ENCODE measurements at regions not wholly inside any gene's neighbourhood (a gene's known extent, or its start where the extent isn't known, plus 50 kb on each side); places are given as distances from the start of the nearest gene placed in this dataset.

GRCh38 chr1:195576641-195577040 lies 1031.6 kb downstream of the KCNT2 start:
- DNase-seq (ENCODE audit: low read depth in 2 of 3, low spot score in 1 of 3), result no peak

GRCh38 chr1:195574511-195574910 lies 1033.7 kb downstream of the KCNT2 start:
- no peak for DNase-seq (ENCODE audit: low read depth in 2 of 3, low spot score in 1 of 3)

- no peak for DNase-seq (ENCODE audit: low read depth in 2 of 3, low spot score in 1 of 3)
Observed at GRCh38 chr1:195569934-195570333, 1038.3 kb downstream of the KCNT2 start.

- no peak for DNase-seq (ENCODE audit: low read depth in 2 of 3, low spot score in 1 of 3)
Observed at GRCh38 chr1:195568389-195568788, 1039.9 kb downstream of the KCNT2 start.

- DNase-seq (ENCODE audit: low read depth in 2 of 3, low spot score in 1 of 3), result no peak
Observed at GRCh38 chr1:195562074-195562473, 1046.2 kb downstream of the KCNT2 start.

- DNase-seq (ENCODE audit: low read depth in 2 of 3, low spot score in 1 of 3), result no peak
Observed at GRCh38 chr1:195550071-195550862, 1058.0 kb downstream of the KCNT2 start.

- no peak for DNase-seq (ENCODE audit: low read depth in 2 of 3, low spot score in 1 of 3)
Observed at GRCh38 chr1:195530961-195531360, 1077.3 kb downstream of the KCNT2 start.

GRCh38 chr1:195529881-195530280 lies 1078.4 kb downstream of the KCNT2 start:
- no peak for DNase-seq (ENCODE audit: low read depth in 2 of 3, low spot score in 1 of 3)

- DNase-seq (ENCODE audit: low read depth in 2 of 3, low spot score in 1 of 3), result no peak
Observed at GRCh38 chr1:195520757-195521156, 1087.5 kb downstream of the KCNT2 start.

- DNase-seq (ENCODE audit: low read depth in 2 of 3, low spot score in 1 of 3), result no peak
Observed at GRCh38 chr1:195516036-195516435, 1092.2 kb downstream of the KCNT2 start.

GRCh38 chr1:195511501-195511900 lies 1096.7 kb downstream of the KCNT2 start:
- no peak for DNase-seq (ENCODE audit: low read depth in 2 of 3, low spot score in 1 of 3)

- no peak for DNase-seq (ENCODE audit: low read depth in 2 of 3, low spot score in 1 of 3)
Observed at GRCh38 chr1:195501118-195501517, 1107.1 kb downstream of the KCNT2 start.

GRCh38 chr1:195495720-195496635 lies 1112.3 kb downstream of the KCNT2 start:
- DNase-seq (ENCODE audit: low read depth in 2 of 3, low spot score in 1 of 3), result no peak

- DNase-seq (ENCODE audit: low read depth in 2 of 3, low spot score in 1 of 3), result no peak
Observed at GRCh38 chr1:195482137-195482536, 1126.1 kb downstream of the KCNT2 start.

GRCh38 chr1:195481293-195481692 lies 1126.9 kb downstream of the KCNT2 start:
- no peak for DNase-seq (ENCODE audit: low read depth in 2 of 3, low spot score in 1 of 3)

GRCh38 chr1:195475568-195475967 lies 1132.7 kb downstream of the KCNT2 start:
- no peak for DNase-seq (ENCODE audit: low read depth in 2 of 3, low spot score in 1 of 3)

- DNase-seq (ENCODE audit: low read depth in 2 of 3, low spot score in 1 of 3), result no peak
Observed at GRCh38 chr1:195472291-195472690, 1135.9 kb downstream of the KCNT2 start.

- no peak for DNase-seq (ENCODE audit: low read depth in 2 of 3, low spot score in 1 of 3)
Observed at GRCh38 chr1:195466639-195467038, 1141.6 kb downstream of the KCNT2 start.

GRCh38 chr1:195462646-195463045 lies 1145.6 kb downstream of the KCNT2 start:
- DNase-seq (ENCODE audit: low read depth in 2 of 3, low spot score in 1 of 3), result no peak

GRCh38 chr1:195462152-195462551 lies 1146.1 kb downstream of the KCNT2 start:
- no peak for DNase-seq (ENCODE audit: low read depth in 2 of 3, low spot score in 1 of 3)

GRCh38 chr1:195458365-195458764 lies 1149.9 kb downstream of the KCNT2 start:
- DNase-seq (ENCODE audit: low read depth in 2 of 3, low spot score in 1 of 3), result no peak

GRCh38 chr1:195450794-195451193 lies 1157.4 kb downstream of the KCNT2 start:
- no peak for DNase-seq (ENCODE audit: low read depth in 2 of 3, low spot score in 1 of 3)

Measured in stimulated activated CD4-positive, alpha-beta T cell treated with anti-CD3 and anti-CD28 coated beads, Interleukin-12 subunit alpha, Interleukin-12 subunit beta, amount 100 ng/mL, for 48 hours (primary cell).